ENCODE measurements at regions not wholly inside any gene's neighbourhood (a gene's known extent, or its start where the extent isn't known, plus 50 kb on each side); places are given as distances from the start of the nearest gene placed in this dataset.

DNA sequence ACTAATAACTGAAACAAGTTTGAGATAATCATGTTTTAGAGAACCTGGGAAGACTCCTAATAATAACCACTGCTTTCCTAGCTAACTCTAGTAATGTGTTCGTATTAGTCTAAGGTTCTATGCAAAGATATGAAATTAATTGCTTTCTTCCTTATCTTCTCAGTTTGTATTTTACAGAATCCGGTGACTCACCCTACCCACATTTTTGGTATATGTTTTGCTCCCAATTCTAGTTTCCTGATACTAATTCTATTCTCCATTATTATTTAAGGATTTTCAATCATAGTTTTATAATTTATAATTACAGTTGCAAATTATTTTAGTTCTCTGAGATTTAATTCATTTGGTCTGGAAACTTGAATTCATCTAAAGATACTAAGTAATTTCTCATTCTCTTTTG, 394.6 kb upstream of the SETBP1 start:
- H3K27ac ChIP-seq: no peak overlapping the region
- no peak for TF ChIP-seq ZFX (IDR thresholded peaks at IDR 0.05)
- TF ChIP-seq, protein P1, sequence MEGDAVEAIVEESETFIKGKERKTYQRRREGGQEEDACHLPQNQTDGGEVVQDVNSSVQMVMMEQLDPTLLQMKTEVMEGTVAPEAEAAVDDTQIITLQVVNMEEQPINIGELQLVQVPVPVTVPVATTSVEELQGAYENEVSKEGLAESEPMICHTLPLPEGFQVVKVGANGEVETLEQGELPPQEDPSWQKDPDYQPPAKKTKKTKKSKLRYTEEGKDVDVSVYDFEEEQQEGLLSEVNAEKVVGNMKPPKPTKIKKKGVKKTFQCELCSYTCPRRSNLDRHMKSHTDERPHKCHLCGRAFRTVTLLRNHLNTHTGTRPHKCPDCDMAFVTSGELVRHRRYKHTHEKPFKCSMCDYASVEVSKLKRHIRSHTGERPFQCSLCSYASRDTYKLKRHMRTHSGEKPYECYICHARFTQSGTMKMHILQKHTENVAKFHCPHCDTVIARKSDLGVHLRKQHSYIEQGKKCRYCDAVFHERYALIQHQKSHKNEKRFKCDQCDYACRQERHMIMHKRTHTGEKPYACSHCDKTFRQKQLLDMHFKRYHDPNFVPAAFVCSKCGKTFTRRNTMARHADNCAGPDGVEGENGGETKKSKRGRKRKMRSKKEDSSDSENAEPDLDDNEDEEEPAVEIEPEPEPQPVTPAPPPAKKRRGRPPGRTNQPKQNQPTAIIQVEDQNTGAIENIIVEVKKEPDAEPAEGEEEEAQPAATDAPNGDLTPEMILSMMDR (conservative IDR thresholded peaks at IDR 0.05): no peak

DNA sequence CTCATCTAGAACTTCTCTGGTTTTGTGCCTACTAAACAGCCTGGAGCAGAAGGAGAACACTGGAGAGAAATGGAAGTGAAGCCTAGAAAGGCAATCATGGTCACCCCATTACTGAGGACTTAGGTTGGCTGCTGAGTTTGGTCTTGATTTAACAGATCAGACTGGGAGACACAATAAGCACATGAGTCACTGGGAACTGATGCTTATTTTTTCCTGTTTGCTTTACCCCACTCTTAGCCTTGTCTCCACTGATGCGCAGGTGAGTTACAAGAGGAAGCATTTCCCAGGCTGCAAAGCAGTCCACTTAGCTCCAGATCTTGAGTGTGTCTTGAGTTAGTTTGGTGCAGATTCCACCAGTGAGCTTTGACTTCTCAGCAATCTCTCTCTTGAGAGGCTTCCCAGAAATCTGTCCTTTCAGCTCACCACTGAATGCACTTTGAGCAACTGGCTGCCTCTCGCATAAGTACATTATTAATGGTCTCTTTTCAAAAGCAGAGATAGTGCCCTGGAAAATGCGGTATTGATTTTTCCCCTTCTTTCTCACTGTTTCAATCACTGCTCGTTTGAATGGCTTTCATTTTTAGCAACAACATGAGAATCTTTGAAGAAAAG, 390.2 kb upstream of the SETBP1 start:
- no peak overlapping the region for H3K27ac ChIP-seq
- TF ChIP-seq, protein P1 (conservative IDR thresholded peaks at IDR 0.05): no peak
- no peak for TF ChIP-seq ZFX (IDR thresholded peaks at IDR 0.05)

DNA sequence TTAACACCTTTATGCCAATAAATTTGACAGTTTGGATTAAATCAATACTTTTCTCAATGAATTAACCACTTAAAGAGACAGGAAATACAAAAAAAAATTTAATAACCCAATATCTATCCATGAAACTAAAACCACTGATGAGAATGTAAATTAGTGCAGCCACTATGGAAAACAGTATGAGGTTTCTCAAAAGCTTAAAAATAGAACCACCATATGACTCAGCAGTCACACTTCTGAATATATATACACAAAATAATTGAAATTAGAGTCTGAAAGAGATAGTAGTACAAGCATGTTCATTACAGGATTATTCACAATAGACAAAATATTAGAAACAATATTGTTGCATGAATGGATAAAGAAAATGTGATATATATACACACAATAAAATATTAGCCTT, 382.1 kb upstream of the SETBP1 start:
- no peak overlapping the region for H3K27ac ChIP-seq
- no peak for TF ChIP-seq ZFX (IDR thresholded peaks at IDR 0.05)
- TF ChIP-seq, protein P1 (conservative IDR thresholded peaks at IDR 0.05): no peak

DNA sequence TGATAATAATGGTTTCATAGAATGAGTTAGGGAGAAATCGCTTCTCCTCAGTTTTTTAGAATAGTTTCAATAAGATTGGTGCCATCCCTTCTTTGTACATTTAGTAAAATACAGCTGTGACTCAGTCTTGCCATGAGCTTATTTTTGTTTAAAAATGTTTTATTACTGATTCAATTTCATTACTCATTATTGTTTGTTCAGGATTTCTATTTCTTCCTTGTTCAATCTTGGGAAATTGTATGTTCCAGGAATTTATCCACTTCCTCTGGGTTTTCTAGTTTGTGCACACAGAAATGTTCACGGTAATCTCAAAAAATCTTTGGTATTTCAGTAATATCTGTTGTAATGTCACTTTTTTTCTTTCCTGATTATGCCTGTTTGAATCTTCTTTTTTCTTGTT, 371.5 kb upstream of the SETBP1 start:
- H3K27ac ChIP-seq: no peak overlapping the region
- TF ChIP-seq ZFX (IDR thresholded peaks at IDR 0.05): no peak
- TF ChIP-seq, protein P1 (conservative IDR thresholded peaks at IDR 0.05): no peak

DNA sequence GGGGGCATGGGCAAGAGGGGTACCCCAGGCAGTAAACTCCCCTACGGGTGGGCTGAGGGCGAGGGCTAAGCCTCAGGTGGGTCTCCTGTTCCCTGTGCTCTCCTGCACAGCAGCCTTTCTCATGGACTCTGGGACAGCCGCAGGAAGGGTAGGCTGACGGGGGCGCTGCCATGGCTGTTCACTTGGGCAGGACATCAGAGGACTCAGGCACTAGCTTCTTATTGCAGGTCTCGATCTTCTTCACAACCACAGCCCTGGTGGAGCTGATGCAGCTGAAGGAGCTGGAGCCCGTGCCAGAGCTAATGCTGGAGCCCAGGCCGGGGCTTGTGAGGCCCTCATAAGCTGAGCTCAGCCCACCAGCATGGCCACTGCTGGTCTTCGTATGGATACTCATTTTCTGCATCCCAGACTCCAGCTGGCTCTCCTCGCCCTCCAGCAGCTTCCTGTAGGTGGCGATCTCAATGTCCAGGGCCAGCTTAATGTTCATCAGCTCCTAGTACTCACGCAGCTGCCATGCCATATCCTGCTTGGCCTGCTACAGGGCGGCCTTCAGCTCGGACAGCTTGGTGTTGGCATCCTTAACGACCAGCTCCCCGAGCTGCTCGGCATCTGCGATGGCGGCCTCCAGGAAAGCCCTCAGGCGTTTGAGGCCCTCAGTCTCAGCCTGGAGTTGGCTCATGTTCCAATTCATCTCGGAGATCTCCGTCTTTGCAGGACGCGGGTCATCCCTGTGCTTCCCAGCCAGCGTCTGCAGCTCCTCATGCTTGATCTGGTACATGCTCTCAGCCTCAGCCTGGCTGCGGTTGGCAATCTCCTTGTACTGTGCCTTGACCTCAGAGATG, 359.8 kb upstream of the SETBP1 start:
- no peak for TF ChIP-seq ZFX (IDR thresholded peaks at IDR 0.05)
- TF ChIP-seq, protein P1 (conservative IDR thresholded peaks at IDR 0.05): no peak; the same call in 1 of the 2 replicates
- no peak overlapping the region for H3K27ac ChIP-seq

DNA sequence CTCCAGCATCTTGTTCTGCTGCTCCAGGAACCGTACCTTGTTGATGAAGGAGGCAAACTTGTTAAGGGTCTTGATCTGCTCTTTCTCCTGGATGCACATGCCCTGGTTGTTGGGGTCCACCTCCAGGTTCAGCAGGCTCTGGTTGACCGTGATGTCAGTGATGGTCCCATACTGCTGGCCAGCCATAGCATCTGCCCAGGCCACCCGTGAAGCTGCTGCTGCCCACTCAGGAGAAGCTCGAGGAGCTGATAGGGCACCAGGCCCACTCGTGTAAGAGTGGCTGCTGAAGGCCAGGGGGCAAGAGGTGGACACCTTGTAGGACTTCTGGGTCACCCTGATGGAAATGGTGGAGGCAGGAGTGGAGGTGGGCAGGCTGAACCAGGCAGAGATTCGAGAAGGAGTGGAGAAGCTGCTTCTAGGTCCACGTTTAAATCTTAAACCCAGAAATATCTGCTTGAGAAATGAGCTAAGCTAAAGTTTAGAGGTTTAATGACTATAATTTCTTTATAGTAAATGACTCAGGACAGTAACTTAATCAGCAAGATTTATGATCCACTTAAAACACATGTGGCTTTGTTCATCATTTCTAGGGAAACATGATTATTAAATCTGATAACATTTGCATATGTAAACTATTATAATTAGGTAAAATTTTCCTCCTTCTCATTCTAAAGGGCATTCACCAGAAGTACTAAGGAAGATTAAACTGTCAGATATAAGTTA, 358.7 kb upstream of the SETBP1 start:
- no peak overlapping the region for H3K27ac ChIP-seq
- TF ChIP-seq, protein P1 (conservative IDR thresholded peaks at IDR 0.05): no peak
- TF ChIP-seq ZFX (IDR thresholded peaks at IDR 0.05): no peak

DNA sequence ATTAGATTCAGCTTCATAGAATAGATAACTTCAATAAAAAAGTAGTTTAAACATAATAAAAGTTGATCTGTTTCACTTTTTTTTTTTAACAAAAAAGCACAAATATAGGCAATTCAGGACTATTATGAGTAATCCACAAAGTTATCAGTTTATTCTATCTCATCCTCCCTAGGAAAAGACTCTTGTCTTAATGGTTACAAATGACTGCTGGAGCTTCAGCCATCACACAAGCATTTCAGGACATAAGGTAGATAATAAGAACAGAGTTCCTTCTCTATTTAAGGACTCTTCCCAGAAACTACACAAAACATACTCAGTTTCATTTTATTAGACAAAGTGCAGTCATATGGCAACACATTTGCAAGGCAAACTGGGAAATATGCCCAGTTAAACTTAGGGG, 357.6 kb upstream of the SETBP1 start:
- TF ChIP-seq ZFX (IDR thresholded peaks at IDR 0.05): no peak
- TF ChIP-seq, protein P1 (conservative IDR thresholded peaks at IDR 0.05): no peak
- H3K27ac ChIP-seq: no peak overlapping the region
